WTC11 (cell line): ENCODE measurements at regions not wholly inside any gene's neighbourhood (a gene's known extent, or its start where the extent isn't known, plus 50 kb on each side); places are given as distances from the start of the nearest gene placed in this dataset.

Experiments
- ATAC-seq: fragments of 200-7000 bp; cut with Tn5 transposase; 2 replicates; pipeline ENCODE4 v1.10.0; 2021; ENCODE audit warnings: mild to moderate bottlenecking, moderate library complexity
- CTCF ChIA-PET: fragments of 300-600 bp; sonication (Branson Sonifier 250); formaldehyde crosslinking; loops from one replicate; lab custom pipeline; 2021; ENCODE audit warnings: antibody characterized with exemption; lab: Charles Lee
- POLR2A ChIA-PET: fragments of 350-600 bp; sonication (Branson Sonifier 250); formaldehyde crosslinking; loops from one replicate; lab custom pipeline; 2021; ENCODE audit warnings: antibody characterized with exemption; lab: Charles Lee
- DNase-seq: peaks from one replicate; pipeline ENCODE4 v3.0.0; 2021; ENCODE audit warnings: low spot score
- H3K27ac Mint-ChIP-seq: 2 replicates; pipeline ENCODE4 v1.8.0; 2021; ENCODE audit warnings: mixed read lengths
- H3K27me3 Mint-ChIP-seq: 2 replicates; pipeline ENCODE4 v1.8.0; 2021; ENCODE audit warnings: low read depth, mild to moderate bottlenecking, moderate library complexity, mixed read lengths
- H3K36me3 Mint-ChIP-seq: 2 replicates; pipeline ENCODE4 v1.8.0; 2021; ENCODE audit warnings: mixed read lengths
- H3K4me1 Mint-ChIP-seq: 2 replicates; pipeline ENCODE4 v1.8.0; 2022; ENCODE audit warnings: mixed read lengths
- H3K4me3 Mint-ChIP-seq: 2 replicates; pipeline ENCODE4 v1.8.0; 2021; ENCODE audit warnings: mild to moderate bottlenecking, moderate library complexity, mixed read lengths
- H3K9me3 Mint-ChIP-seq: 2 replicates; pipeline ENCODE4 v1.8.0; 2021; ENCODE audit warnings: mixed read lengths
- CDX4 ChIP-seq: fragments of 250-450 bp; sonication (Bioruptor Pico); IDR thresholded peaks from 2 replicates; pipeline ENCODE4 v1.9.0; 2021; ENCODE audit warnings: moderate library complexity, mild to moderate bottlenecking, inconsistent platforms, borderline replicate concordance
- CREB1 ChIP-seq: sonication (generic); formaldehyde crosslinking; IDR thresholded peaks from 2 replicates; pipeline ENCODE4 v1.8.0; 2023; ENCODE audit warnings: mild to moderate bottlenecking, missing genetic modification reagents
- ESRRA ChIP-seq: sonication (generic); formaldehyde crosslinking; IDR thresholded peaks from 2 replicates; pipeline ENCODE4 v1.8.1; 2022; ENCODE audit warnings: mild to moderate bottlenecking, missing genetic modification reagents, borderline replicate concordance
- ETV6 ChIP-seq: sonication (generic); formaldehyde crosslinking; IDR thresholded peaks from 2 replicates; pipeline ENCODE4 v1.8.1; 2022; ENCODE audit warnings: mild to moderate bottlenecking, missing genetic modification reagents
- JUN ChIP-seq: sonication (generic); formaldehyde crosslinking; IDR thresholded peaks from 2 replicates; pipeline ENCODE4 v1.8.0; 2023; ENCODE audit warnings: mild to moderate bottlenecking, missing genetic modification reagents
- MYBL2 ChIP-seq: sonication (generic); formaldehyde crosslinking; IDR thresholded peaks from 2 replicates; pipeline ENCODE4 v1.8.1; 2023; ENCODE audit warnings: mild to moderate bottlenecking, moderate library complexity, missing genetic modification reagents
- NFATC4 ChIP-seq: fragments of 250-450 bp; sonication (Bioruptor Pico); IDR thresholded peaks from 2 replicates; pipeline ENCODE4 v1.9.0; 2021; ENCODE audit warnings: mild to moderate bottlenecking
- NFE2L1 ChIP-seq: sonication (generic); formaldehyde crosslinking; IDR thresholded peaks from 2 replicates; pipeline ENCODE4 v1.8.1; 2023; ENCODE audit warnings: missing genetic modification reagents
- SMAD3 ChIP-seq: sonication (generic); formaldehyde crosslinking; IDR thresholded peaks from 2 replicates; pipeline ENCODE4 v1.8.0; 2022; ENCODE audit warnings: missing genetic modification reagents, mild to moderate bottlenecking, borderline replicate concordance
- SOX15 ChIP-seq: fragments of 250-450 bp; sonication (Bioruptor Pico); IDR thresholded peaks from 2 replicates; pipeline ENCODE4 v1.9.0; 2021; ENCODE audit warnings: mild to moderate bottlenecking
- SP1 ChIP-seq: sonication (generic); formaldehyde crosslinking; conservative IDR thresholded peaks from 2 replicates; pipeline ENCODE4 v1.8.1; 2022; ENCODE audit warnings: missing genetic modification reagents
- TCF7 ChIP-seq: sonication (generic); formaldehyde crosslinking; IDR thresholded peaks from 2 replicates; pipeline ENCODE4 v1.8.0; 2022; ENCODE audit warnings: mild to moderate bottlenecking, low read depth, missing genetic modification reagents, moderate library complexity
- USF2 ChIP-seq: sonication (generic); formaldehyde crosslinking; IDR thresholded peaks from 2 replicates; pipeline ENCODE4 v1.8.1; 2023; ENCODE audit warnings: mild to moderate bottlenecking, missing genetic modification reagents, moderate library complexity
- ZNF219 ChIP-seq: sonication (generic); formaldehyde crosslinking; IDR thresholded peaks from 2 replicates; pipeline ENCODE4 v1.8.0; 2023; ENCODE audit warnings: missing genetic modification reagents, mild to moderate bottlenecking, borderline replicate concordance
- ZNF317 ChIP-seq: sonication (generic); formaldehyde crosslinking; IDR thresholded peaks from 2 replicates; pipeline ENCODE4 v1.8.1; 2023; ENCODE audit warnings: low read depth, mild to moderate bottlenecking, moderate library complexity, missing genetic modification reagents, borderline replicate concordance
- ZNF416 ChIP-seq: fragments of 250-450 bp; sonication (Bioruptor Pico); IDR thresholded peaks from 2 replicates; pipeline ENCODE4 v1.9.0; 2021; ENCODE audit warnings: mild to moderate bottlenecking, inconsistent platforms
- TF ChIP-seq, protein P1 (sequence below): sonication (generic); formaldehyde crosslinking; IDR thresholded peaks from 2 replicates; pipeline ENCODE4 v1.8.1; 2023; ENCODE audit warnings: mild to moderate bottlenecking, moderate library complexity, missing genetic modification reagents
- TF ChIP-seq, protein P2 (sequence below): sonication (generic); formaldehyde crosslinking; IDR thresholded peaks from 2 replicates; pipeline ENCODE4 v1.8.1; 2023; ENCODE audit warnings: mild to moderate bottlenecking, missing genetic modification reagents
- TF ChIP-seq, protein P3 (sequence below): sonication (generic); formaldehyde crosslinking; IDR thresholded peaks from 2 replicates; pipeline ENCODE4 v1.8.1; 2022; ENCODE audit warnings: mild to moderate bottlenecking, moderate library complexity, missing genetic modification reagents

- Mint-ChIP-seq H3K36me3 (no peaks in the 10 kb centered on the region), H3K4me1 (peaks cover 4% of the 10 kb centered on the region), H3K9me3 (no peaks in the 10 kb centered on the region), H3K27me3 (no peaks in the 10 kb centered on the region), H3K27ac (no peak overlapping the region), H3K4me3 (no peak overlapping the region)
- ATAC-seq (no peak), DNase-seq (no peak)
- ChIA-PET CTCF (no interaction called here), POLR2A (no interaction called here)
- TF ChIP-seq SP1 (CRISPR knock-in tag) (no peak), ETV6 (CRISPR knock-in tag) (no peak), ESRRA (no peak), ZNF317 (CRISPR knock-in tag) (no peak), SMAD3 (no peak), ZNF416 (CRISPR knock-in tag) (no peak), NFE2L1 (no peak), CREB1 (no peak)
- TF ChIP-seq, protein P1, sequence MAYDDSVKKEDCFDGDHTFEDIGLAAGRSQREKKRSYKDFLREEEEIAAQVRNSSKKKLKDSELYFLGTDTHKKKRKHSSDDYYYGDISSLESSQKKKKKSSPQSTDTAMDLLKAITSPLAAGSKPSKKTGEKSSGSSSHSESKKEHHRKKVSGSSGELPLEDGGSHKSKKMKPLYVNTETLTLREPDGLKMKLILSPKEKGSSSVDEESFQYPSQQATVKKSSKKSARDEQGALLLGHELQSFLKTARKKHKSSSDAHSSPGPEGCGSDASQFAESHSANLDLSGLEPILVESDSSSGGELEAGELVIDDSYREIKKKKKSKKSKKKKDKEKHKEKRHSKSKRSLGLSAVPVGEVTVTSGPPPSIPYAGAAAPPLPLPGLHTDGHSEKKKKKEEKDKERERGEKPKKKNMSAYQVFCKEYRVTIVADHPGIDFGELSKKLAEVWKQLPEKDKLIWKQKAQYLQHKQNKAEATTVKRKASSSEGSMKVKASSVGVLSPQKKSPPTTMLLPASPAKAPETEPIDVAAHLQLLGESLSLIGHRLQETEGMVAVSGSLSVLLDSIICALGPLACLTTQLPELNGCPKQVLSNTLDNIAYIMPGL (CRISPR knock-in tag) = no peak
- TF ChIP-seq, protein P2, sequence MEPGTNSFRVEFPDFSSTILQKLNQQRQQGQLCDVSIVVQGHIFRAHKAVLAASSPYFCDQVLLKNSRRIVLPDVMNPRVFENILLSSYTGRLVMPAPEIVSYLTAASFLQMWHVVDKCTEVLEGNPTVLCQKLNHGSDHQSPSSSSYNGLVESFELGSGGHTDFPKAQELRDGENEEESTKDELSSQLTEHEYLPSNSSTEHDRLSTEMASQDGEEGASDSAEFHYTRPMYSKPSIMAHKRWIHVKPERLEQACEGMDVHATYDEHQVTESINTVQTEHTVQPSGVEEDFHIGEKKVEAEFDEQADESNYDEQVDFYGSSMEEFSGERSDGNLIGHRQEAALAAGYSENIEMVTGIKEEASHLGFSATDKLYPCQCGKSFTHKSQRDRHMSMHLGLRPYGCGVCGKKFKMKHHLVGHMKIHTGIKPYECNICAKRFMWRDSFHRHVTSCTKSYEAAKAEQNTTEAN (CRISPR knock-in tag) = no peak
- TF ChIP-seq, protein P3, sequence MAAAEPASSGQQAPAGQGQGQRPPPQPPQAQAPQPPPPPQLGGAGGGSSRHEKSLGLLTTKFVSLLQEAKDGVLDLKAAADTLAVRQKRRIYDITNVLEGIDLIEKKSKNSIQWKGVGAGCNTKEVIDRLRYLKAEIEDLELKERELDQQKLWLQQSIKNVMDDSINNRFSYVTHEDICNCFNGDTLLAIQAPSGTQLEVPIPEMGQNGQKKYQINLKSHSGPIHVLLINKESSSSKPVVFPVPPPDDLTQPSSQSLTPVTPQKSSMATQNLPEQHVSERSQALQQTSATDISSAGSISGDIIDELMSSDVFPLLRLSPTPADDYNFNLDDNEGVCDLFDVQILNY (CRISPR knock-in tag) = no peak
These were observed 326.7 kb downstream of the PLK2 start for GRCh38 chr5:58133216-58133615.

DNA sequence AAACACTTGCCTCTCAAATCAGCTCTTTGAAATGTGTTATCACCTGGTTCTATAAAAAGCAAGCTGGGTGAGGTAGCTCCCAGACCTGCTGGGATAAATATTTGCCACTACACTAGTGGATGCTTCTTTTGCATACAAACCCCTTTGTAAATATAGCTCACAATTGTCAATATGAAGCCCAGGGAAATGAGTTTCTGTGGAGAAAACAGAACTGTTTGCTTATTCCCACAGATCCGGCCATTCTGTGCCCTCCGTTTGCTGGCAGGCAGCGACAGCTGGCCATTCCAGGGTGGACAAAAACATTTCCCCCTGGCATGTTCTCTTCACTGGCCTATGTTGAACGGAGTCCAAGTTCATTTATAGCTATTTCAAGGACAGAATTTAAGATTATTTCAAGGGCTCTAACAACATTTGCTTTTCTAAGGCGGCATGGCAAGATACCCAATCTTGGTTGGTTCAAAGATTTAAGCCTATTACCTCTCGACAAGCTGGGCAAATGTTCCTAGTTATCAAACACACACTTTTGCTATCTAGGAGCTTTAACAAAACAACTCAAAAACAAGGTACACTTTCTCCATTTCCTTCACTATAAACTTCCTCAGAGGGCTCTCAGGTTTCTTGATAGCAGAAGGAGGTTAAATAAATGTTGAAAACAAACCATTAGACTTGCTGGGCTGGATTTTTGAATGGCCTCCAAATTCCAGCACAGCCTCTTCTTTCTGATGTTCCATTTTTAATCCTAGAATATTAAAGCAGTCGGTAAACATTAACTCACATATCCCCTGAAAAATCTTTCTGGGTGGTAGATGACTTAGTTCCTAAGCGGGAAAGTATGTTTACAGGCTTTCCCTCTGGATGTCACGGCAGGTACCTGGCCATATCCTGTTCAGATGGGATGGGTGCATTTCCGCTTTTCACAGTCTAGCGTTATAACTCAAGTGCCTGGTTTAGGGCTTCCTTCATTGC, 332.3 kb downstream of the PLK2 start:
- ChIA-PET CTCF (no interaction called here), POLR2A (no interaction called here)
- Mint-ChIP-seq H3K27ac (no peak overlapping the region), H3K4me1 (peaks cover 11% of the 10 kb centered on the region; the same call in 1 of the 2 replicates), H3K27me3 (no peaks in the 10 kb centered on the region), H3K36me3 (no peaks in the 10 kb centered on the region), H3K9me3 (no peaks in the 10 kb centered on the region), H3K4me3 (no peak overlapping the region)
- no peak for DNase-seq
- no peak for ATAC-seq
- TF ChIP-seq, protein P2 (CRISPR knock-in tag) = no peak
- TF ChIP-seq TCF7 (CRISPR knock-in tag) (no peak), SOX15 (no peak), MYBL2 (CRISPR knock-in tag) (no peak), ZNF219 (CRISPR knock-in tag) (no peak), USF2 (CRISPR knock-in tag) (no peak), JUN (CRISPR knock-in tag) (no peak), CDX4 (CRISPR knock-in tag) (no peak), NFATC4 (CRISPR knock-in tag) (no peak)
